H1 (cell line): ENCODE measurements at regions not wholly inside any gene's neighbourhood (a gene's known extent, or its start where the extent isn't known, plus 50 kb on each side); places are given as distances from the start of the nearest gene placed in this dataset.

ENCODE experiments used
- ASH2L ChIP-seq: fragments of 200-600, 300-600 bp; sonication (generic); IDR thresholded peaks from one replicate; pipeline ENCODE4 v1.7.1; 2017; ENCODE audit warnings: low read length
- BRCA1 ChIP-seq: IDR thresholded peaks from 2 replicates; pipeline ENCODE4 v1.6.1; 2012; ENCODE audit warnings: low read depth, low read length, improper control_type of control experiment
- CHD2 ChIP-seq: IDR thresholded peaks from 2 replicates; pipeline ENCODE4 v1.6.1; 2012; ENCODE audit warnings: low read length, improper control_type of control experiment
- EGR1 ChIP-seq: IDR thresholded peaks from 2 replicates; pipeline ENCODE4 v1.6.1; 2011; ENCODE audit warnings: low read depth, low read length, borderline replicate concordance
- RAD21 ChIP-seq, 2 experiments: IDR thresholded peaks in 1 of 2; conservative IDR thresholded peaks in 1 of 2; 2 replicates each; pipeline ENCODE4 v1.6.1; 2011; ENCODE audit warnings: low read depth in 2 of 2, low read length in 2 of 2, improper control_type of control experiment in 1 of 2, inconsistent platforms in 1 of 2, mild to moderate bottlenecking in 1 of 2, moderate library complexity in 1 of 2
- SIX5 ChIP-seq: IDR thresholded peaks from 2 replicates; pipeline ENCODE4 v1.6.1; 2011; ENCODE audit warnings: mild to moderate bottlenecking, low read depth, low read length
- SP4 ChIP-seq: IDR thresholded peaks from 2 replicates; pipeline ENCODE4 v1.6.1; 2012; ENCODE audit warnings: low read length, inconsistent platforms
- TAF1 ChIP-seq: IDR thresholded peaks from 2 replicates; pipeline ENCODE4 v1.6.1; 2011; ENCODE audit warnings: mild to moderate bottlenecking, low read depth, low read length
- TF ChIP-seq, protein P1 (sequence below): fragments of 300-600 bp; sonication (generic); IDR thresholded peaks from 2 replicates; pipeline ENCODE4 v1.7.1; 2012; ENCODE audit warnings: low read length, moderate library complexity, mild to moderate bottlenecking, inconsistent platforms; ENCODE audit not compliant: insufficient replicate concordance
- TF ChIP-seq, protein P2 (sequence below): IDR thresholded peaks from 2 replicates; pipeline ENCODE4 v1.6.1; 2012; ENCODE audit warnings: low read length, inconsistent platforms

DNA sequence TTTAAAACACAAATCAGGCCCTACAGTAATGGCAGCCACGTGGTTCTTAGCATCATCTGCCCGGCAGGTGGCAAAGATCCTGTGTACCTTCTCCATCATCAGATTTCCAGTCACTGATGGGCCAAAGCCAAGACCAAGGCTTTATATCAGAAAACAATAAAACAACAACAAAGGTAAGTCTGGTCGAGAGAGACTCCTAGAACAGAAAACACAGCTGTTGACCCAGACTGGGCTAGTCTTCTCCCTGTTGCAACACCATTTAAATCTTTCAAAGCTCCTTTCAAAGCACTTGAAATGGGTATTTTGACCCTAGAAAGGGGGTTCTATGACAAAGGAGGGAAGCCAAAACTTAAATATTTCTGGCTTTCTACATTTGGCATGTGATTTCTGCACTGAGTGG lies 285.6 kb downstream of the IPMK start (continued):
- TF ChIP-seq, protein P1, sequence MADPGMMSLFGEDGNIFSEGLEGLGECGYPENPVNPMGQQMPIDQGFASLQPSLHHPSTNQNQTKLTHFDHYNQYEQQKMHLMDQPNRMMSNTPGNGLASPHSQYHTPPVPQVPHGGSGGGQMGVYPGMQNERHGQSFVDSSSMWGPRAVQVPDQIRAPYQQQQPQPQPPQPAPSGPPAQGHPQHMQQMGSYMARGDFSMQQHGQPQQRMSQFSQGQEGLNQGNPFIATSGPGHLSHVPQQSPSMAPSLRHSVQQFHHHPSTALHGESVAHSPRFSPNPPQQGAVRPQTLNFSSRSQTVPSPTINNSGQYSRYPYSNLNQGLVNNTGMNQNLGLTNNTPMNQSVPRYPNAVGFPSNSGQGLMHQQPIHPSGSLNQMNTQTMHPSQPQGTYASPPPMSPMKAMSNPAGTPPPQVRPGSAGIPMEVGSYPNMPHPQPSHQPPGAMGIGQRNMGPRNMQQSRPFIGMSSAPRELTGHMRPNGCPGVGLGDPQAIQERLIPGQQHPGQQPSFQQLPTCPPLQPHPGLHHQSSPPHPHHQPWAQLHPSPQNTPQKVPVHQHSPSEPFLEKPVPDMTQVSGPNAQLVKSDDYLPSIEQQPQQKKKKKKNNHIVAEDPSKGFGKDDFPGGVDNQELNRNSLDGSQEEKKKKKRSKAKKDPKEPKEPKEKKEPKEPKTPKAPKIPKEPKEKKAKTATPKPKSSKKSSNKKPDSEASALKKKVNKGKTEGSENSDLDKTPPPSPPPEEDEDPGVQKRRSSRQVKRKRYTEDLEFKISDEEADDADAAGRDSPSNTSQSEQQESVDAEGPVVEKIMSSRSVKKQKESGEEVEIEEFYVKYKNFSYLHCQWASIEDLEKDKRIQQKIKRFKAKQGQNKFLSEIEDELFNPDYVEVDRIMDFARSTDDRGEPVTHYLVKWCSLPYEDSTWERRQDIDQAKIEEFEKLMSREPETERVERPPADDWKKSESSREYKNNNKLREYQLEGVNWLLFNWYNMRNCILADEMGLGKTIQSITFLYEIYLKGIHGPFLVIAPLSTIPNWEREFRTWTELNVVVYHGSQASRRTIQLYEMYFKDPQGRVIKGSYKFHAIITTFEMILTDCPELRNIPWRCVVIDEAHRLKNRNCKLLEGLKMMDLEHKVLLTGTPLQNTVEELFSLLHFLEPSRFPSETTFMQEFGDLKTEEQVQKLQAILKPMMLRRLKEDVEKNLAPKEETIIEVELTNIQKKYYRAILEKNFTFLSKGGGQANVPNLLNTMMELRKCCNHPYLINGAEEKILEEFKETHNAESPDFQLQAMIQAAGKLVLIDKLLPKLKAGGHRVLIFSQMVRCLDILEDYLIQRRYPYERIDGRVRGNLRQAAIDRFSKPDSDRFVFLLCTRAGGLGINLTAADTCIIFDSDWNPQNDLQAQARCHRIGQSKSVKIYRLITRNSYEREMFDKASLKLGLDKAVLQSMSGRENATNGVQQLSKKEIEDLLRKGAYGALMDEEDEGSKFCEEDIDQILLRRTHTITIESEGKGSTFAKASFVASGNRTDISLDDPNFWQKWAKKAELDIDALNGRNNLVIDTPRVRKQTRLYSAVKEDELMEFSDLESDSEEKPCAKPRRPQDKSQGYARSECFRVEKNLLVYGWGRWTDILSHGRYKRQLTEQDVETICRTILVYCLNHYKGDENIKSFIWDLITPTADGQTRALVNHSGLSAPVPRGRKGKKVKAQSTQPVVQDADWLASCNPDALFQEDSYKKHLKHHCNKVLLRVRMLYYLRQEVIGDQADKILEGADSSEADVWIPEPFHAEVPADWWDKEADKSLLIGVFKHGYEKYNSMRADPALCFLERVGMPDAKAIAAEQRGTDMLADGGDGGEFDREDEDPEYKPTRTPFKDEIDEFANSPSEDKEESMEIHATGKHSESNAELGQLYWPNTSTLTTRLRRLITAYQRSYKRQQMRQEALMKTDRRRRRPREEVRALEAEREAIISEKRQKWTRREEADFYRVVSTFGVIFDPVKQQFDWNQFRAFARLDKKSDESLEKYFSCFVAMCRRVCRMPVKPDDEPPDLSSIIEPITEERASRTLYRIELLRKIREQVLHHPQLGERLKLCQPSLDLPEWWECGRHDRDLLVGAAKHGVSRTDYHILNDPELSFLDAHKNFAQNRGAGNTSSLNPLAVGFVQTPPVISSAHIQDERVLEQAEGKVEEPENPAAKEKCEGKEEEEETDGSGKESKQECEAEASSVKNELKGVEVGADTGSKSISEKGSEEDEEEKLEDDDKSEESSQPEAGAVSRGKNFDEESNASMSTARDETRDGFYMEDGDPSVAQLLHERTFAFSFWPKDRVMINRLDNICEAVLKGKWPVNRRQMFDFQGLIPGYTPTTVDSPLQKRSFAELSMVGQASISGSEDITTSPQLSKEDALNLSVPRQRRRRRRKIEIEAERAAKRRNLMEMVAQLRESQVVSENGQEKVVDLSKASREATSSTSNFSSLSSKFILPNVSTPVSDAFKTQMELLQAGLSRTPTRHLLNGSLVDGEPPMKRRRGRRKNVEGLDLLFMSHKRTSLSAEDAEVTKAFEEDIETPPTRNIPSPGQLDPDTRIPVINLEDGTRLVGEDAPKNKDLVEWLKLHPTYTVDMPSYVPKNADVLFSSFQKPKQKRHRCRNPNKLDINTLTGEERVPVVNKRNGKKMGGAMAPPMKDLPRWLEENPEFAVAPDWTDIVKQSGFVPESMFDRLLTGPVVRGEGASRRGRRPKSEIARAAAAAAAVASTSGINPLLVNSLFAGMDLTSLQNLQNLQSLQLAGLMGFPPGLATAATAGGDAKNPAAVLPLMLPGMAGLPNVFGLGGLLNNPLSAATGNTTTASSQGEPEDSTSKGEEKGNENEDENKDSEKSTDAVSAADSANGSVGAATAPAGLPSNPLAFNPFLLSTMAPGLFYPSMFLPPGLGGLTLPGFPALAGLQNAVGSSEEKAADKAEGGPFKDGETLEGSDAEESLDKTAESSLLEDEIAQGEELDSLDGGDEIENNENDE = no peak
- no peak for TF ChIP-seq SP4
- TF ChIP-seq RAD21 (IDR thresholded peaks at IDR 0.05 in 1 of 2, conservative IDR thresholded peaks at IDR 0.05 in 1 of 2; ENCODE audit: low read depth in 2 of 2, low read length in 2 of 2) = no peak
- TF ChIP-seq, protein P2, sequence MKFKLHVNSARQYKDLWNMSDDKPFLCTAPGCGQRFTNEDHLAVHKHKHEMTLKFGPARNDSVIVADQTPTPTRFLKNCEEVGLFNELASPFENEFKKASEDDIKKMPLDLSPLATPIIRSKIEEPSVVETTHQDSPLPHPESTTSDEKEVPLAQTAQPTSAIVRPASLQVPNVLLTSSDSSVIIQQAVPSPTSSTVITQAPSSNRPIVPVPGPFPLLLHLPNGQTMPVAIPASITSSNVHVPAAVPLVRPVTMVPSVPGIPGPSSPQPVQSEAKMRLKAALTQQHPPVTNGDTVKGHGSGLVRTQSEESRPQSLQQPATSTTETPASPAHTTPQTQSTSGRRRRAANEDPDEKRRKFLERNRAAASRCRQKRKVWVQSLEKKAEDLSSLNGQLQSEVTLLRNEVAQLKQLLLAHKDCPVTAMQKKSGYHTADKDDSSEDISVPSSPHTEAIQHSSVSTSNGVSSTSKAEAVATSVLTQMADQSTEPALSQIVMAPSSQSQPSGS = no peak
- no peak for TF ChIP-seq SIX5
- TF ChIP-seq EGR1 = no peak
- no peak for TF ChIP-seq ASH2L
- no peak for TF ChIP-seq TAF1
- TF ChIP-seq BRCA1 = no peak
- TF ChIP-seq CHD2 = no peak
